Ammon's horn (tissue), 1 donor: ENCODE measurements at regions not wholly inside any gene's neighbourhood (a gene's known extent, or its start where the extent isn't known, plus 50 kb on each side); places are given as distances from the start of the nearest gene placed in this dataset.

Source experiments
- DNase-seq: peaks from one replicate; pipeline ENCODE4 v3.0.0-alpha.2; 2016; ENCODE audit warnings: low spot score

DNA sequence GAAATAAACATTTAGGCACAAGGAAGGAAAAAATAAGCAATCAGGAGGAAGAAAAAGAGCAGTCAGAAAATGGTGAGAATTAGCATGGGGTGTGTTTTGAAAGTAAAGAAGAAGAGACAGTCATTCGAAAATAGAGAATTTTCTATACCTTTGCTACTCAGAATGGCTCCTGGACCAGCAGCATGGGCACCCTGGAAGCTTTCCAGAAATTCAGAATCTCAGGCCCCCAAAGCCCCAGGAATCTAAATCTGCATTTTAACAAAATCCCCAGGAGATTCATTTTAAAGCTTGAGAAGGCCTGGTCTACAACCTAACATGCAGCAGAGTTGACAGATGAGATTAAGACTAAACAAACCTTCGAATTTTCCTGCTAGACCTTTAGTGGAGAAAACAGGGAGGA, 131.2 kb upstream of the HDAC9 start:
- DNase-seq: no peak

DNA sequence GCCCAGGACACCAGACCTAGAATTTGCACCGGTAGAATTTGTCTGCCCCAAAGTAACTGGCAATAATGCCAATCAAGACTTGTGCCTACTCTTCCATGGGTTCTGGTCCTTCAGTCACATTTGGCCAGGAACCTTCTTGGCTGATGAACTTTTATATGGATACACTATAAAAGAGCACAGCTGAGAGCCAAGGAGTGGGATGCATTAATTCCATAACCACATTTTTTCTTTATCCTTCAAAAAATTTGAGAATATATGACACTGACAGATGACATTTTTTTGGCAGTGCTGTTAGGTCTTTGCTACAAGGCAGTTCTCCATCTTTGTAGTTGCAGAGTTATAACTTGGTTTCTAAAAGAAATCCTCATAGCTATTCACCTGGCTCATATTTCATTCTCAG, 129.2 kb upstream of the HDAC9 start:
- no peak for DNase-seq

GRCh38 chr7:18369011-18369410, 126.5 kb upstream of the HDAC9 start:
- no peak for DNase-seq

DNA sequence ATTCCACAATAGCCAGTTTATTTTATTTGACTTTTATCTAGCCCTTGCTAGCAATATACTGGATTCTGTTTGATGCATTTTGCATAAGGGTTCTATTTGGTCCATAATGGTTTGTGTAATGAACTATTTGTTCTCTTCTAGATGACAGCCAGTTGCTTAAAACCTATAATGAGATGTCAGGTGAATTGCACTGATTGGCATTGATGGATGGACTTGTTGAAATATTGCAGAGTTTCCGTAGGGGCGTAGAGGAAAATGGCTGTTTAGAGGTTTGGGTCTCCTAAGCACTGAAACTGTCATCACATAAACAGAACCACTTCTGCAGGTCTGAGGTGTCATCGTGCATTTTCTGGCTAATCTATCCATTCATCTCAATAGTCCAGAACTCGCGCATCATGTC, 124.9 kb upstream of the HDAC9 start:
- no peak for DNase-seq

GRCh38 chr7:18378989-18379605, 116.5 kb upstream of the HDAC9 start:
- no peak for DNase-seq

- DNase-seq: no peak
Observed at GRCh38 chr7:18384491-18385143, 110.9 kb upstream of the HDAC9 start.

- no peak for DNase-seq
Observed at GRCh38 chr7:18386607-18387006, 108.9 kb upstream of the HDAC9 start.

DNA sequence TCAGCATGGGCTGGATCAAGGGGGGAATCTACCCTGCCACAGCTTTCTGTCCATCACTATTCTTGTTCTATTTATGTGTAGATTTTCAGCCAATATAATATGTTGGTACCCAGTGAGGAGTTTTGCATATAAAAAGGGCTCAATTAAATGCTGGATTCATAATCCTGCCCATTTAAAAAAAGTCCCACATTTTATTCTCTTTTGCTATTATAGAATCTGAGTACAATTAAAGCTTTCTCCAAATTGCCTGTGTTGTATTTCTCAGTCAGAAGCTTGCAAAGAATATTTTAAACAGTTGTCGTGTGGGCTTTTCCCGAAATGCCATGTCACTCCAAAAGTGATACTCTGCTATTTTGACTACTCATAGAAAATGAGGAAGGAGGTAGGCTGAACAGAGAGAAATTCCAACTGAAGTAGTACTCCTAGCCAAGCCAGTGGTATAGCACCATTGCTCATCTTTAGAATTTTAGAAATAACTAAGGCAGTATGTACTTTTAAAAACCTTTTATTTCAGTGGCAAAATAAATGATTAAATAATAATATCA, 108.3 kb upstream of the HDAC9 start:
- peak; percentile 33 for DNase-seq

DNA sequence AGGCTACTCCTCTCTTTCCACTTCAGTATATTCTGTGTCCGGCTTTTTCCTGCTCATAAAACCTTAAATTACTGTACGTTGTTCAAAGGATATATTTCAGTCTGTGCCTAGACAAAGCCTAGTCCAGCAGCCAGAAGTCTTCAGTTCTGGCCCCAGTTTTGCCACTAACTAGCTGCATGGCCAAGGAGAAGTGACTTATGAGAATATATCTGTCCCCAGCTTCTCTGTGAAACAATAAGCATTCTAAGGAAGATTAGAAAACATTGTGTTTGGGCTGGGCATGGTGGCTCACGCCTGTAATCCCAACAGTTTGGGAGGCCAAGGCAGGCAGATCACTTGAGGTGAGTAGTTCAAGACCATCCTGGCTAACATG, 105.0 kb upstream of the HDAC9 start:
- DNase-seq: no peak

- DNase-seq: no peak
Observed at GRCh38 chr7:18393465-18394118, 102.0 kb upstream of the HDAC9 start.

DNA sequence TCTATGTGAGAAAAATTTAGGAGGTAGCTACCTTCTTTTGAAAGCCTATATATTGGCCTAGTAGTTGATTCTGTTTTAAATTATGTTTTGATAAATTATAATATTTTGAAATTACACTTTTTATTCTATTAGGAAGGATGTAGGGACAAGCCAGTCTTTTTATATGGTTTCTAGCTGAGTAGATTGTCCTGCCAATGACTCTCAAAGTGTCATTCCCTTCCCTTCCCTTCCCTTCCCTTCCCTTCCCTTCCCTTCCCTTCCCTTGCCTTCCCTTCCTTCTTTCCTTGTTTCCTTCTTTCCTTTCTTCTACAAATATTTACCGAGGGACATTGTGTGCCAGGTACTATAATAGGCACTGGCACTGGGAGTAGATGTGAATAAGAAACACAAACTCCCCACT, 99.7 kb upstream of the HDAC9 start:
- no peak for DNase-seq

GRCh38 chr7:18396953-18397352, 98.6 kb upstream of the HDAC9 start:
- no peak for DNase-seq

- DNase-seq: no peak
Observed at GRCh38 chr7:18399436-18400235, 95.9 kb upstream of the HDAC9 start.

DNA sequence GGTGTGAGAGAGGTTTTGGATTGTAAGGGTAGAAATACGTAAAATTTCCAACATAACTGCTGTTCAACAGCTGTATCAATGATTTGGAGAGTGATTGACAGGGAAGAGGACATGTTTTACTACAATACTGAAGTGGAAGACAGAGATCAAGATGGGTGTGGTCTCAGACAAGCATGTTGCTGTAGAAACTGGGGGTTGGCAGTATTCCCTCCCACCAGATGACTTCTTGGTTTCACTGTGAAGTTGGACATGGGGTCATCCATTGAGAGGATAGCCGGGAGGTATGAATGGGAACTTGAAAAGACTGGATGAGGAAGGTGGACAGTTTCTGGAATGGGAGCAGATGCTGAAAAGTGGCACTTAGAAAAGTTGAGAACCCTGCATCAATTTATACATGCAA, 95.3 kb upstream of the HDAC9 start:
- DNase-seq: no peak

GRCh38 chr7:18400726-18401125, 94.8 kb upstream of the HDAC9 start:
- DNase-seq: no peak

- DNase-seq: no peak
Observed at GRCh38 chr7:18401757-18402156, 93.8 kb upstream of the HDAC9 start.

DNA sequence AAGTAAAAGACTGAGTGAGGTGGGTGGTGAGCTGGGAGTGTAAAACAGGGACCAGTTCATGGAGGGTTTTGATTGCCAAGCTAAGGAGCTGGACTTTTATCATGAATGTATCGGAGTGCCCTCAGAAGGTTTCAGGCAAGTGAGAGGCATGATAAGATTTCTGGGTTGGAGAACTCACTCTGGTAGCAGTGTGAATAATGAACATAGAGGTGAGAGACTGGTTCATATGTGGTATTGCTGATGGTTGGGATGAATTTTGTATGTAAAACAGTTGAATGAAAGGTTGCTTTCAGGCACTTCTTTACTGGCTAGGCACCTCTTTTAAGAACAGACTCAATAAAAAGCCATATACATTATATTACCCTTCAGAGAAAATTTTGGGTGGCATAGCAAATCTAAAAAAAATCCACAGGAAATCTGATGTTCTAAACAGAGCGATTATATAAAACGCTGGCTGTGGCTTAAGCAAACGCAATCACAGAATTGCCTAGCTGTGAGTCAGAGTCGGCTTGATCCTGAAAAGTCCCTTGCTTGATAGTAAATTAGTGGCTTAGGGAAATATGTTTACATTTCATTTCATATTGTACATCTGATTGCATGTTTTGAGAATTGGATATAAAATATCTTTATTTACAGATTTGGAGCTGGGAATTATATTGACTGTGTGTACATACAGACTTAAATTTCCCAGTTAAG, 92.9 kb upstream of the HDAC9 start:
- no peak for DNase-seq

- no peak for DNase-seq
Observed at GRCh38 chr7:18405726-18406125, 89.8 kb upstream of the HDAC9 start.

DNA sequence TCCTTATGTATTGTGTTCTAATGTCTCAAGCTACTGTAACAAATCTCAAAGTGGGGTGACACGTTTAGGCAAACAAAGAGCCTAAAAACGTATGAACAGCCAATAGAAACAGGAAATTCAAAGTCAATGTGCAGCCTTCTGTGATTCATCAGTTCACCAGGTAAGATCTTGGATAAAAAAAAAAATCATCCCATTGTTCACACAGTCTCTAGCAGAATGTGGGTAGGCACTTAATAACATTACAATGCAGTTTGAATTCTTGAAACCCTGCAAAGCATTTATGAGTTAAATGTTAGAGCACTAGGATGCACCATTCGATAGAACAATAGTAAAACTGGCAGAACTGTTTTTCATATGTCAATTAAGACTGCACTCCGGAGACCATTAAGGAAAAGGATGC, 88.2 kb upstream of the HDAC9 start:
- DNase-seq: no peak

DNA sequence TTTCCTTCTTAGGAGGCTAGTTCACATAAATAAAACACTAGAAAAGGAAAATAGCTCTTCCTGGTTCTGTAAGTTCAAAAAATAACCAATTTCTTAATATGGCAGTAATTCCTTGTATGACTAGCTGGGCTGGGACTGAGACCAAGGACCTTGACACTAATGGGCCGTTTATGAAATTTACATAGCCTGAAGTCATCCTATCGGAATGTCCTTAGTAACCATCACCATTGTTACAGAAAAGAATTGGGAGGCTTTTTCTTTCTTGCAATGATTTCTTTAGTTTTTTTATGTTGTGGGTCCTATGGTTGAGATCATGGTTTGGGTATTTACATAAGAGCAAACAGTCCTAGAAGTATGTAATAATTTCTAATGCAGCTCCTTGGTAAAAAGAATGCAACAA, 87.1 kb upstream of the HDAC9 start:
- no peak for DNase-seq

DNA sequence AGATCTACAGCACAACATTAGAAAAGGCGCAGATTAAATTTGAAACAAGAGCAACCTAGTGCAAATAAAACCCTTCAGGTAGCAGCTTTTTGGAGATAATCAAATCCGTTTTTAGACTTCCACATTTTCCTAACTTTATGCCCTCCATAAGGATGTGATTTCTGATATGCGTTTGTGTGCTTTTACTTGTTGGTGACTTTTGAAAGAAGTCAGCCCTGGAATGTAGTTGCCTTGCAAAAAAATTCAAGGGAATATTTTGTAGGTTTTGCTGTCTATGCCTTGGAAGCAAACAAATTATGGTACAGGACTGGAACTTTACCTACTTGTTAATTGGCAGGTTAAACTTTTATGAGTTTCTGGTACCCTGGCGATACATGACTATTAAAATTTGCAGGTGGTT, 86.7 kb upstream of the HDAC9 start:
- DNase-seq: no peak

- no peak for DNase-seq
Observed at GRCh38 chr7:18413447-18413846, 82.1 kb upstream of the HDAC9 start.
